Transverse colon (tissue), 4 donors: ENCODE measurements at regions not wholly inside any gene's neighbourhood (a gene's known extent, or its start where the extent isn't known, plus 50 kb on each side); places are given as distances from the start of the nearest gene placed in this dataset.

Experiments
- DNase-seq: peaks from one replicate; pipeline ENCODE4 v3.0.0-alpha.2; 2019
- H3K27ac ChIP-seq, 4 donors: fragments of 200-600 bp; sonication (generic); 2 replicates each; pipeline ENCODE4 v1.5.1; 2016 to 2018; ENCODE audit warnings: inconsistent platforms in 4 of 4
- H3K27me3 ChIP-seq: fragments of 200-600 bp; sonication (generic); 2 replicates; pipeline ENCODE4 v1.5.1; 2017; ENCODE audit warnings: inconsistent platforms
- H3K36me3 ChIP-seq, 4 donors: fragments of 200-600 bp; sonication (generic); 2 replicates each; pipeline ENCODE4 v1.5.1; 2017 to 2019; ENCODE audit warnings: inconsistent platforms in 4 of 4
- H3K4me1 ChIP-seq, 4 donors: fragments of 200-600 bp; sonication (generic); 2 replicates each; pipeline ENCODE4 v1.5.1; 2017 to 2020; ENCODE audit warnings: inconsistent platforms in 4 of 4
- H3K4me3 ChIP-seq, 4 donors: fragments of 200-600 bp; sonication (generic); 1 replicate in 1 of 4; 2 replicates in 3 of 4; pipeline versions ENCODE4 v1.5.1 to v1.6.1; 2017 to 2019; ENCODE audit warnings: inconsistent platforms in 4 of 4
- H3K9me3 ChIP-seq, 2 donors: fragments of 200-600 bp; sonication (generic); 2 replicates each; pipeline ENCODE4 v1.5.1; 2017 to 2019; ENCODE audit warnings: inconsistent platforms in 2 of 2
- CTCF ChIP-seq, 5 experiments: fragments of 200-600 bp in 3 of 5; fragments of 450-650 bp in 2 of 5; sonication (generic) in 3 of 5; IDR thresholded peaks; 1 replicate in 2 of 5; 2 replicates in 3 of 5; pipeline ENCODE4 v1.5.1; 2016 to 2017; ENCODE audit warnings: antibody characterized with exemption in 5 of 5, inconsistent platforms in 3 of 5, mild to moderate bottlenecking in 2 of 5, moderate library complexity in 1 of 5
- EP300 ChIP-seq: sonication (generic); formaldehyde crosslinking; IDR thresholded peaks from one replicate; pipeline ENCODE4 v1.6.1; 2017; ENCODE audit warnings: antibody characterized with exemption, low read depth
- POLR2A ChIP-seq: fragments of 450-650 bp; IDR thresholded peaks from one replicate; pipeline ENCODE4 v1.6.1; 2016; ENCODE audit warnings: antibody characterized with exemption, mild to moderate bottlenecking, moderate library complexity
- POLR2AphosphoS5 ChIP-seq, 3 donors: sonication (generic); formaldehyde crosslinking; IDR thresholded peaks; one replicate each; pipeline ENCODE4 v1.6.1; 2016; ENCODE audit warnings: antibody characterized with exemption in 3 of 3
- WGBS, 2 donors: methylation state at CpG; one replicate each; pipeline ENCODE4 v1.1.5; 2018; ENCODE audit warnings: low coverage in 1 of 2; 5-methylcytosine and 5-hydroxymethylcytosine counted together
- in situ Hi-C, 4 donors: fragments of 200-750 bp; cut with MboI; loops; one replicate each; pipeline versions ENCODE4 v1.15.0 to v1.15.1; 2017; ENCODE audit warnings: low sequenced_read_pairs in 3 of 4, low pct_ligation_motif_present in 1 of 4, low pct_unique_long_range_greater_than_20kb in 1 of 4
- intact Hi-C: fragments of 100-400 bp; cut with DNase I; formaldehyde crosslinking; loops from one replicate; pipeline ENCODE4 v1.15.1; 2023; ENCODE audit warnings: low total_unique reads

GRCh38 chr3:187518616-187519015 is 150.4 kb downstream of the RTP4 start:
- in situ Hi-C loops (no loop called here), intact Hi-C loops (no loop called here)
- 60 to 80% methylated on average over 1 to 3 of the region's 3 CpGs for WGBS, 2 donors
- TF ChIP-seq POLR2A (no peak), EP300 (no peak), POLR2AphosphoS5 (IDR thresholded peaks at IDR 0.05) (no peak), CTCF (IDR thresholded peaks at IDR 0.05) (no peak)
- H3K4me3 ChIP-seq, result no peak overlapping the region
- DNase-seq, result no peak
- no peaks in the 10 kb centered on the region for H3K9me3 ChIP-seq
- no peaks in the 10 kb centered on the region for H3K27me3 ChIP-seq
- H3K27ac ChIP-seq, result no peak overlapping the region
- H3K36me3 ChIP-seq, result no peaks in the 10 kb centered on the region
- no peaks in the 10 kb centered on the region for H3K4me1 ChIP-seq

- intact Hi-C loops, result no loop called here
- H3K4me3 ChIP-seq, result no peak overlapping the region
- H3K9me3 ChIP-seq, result no peaks in the 10 kb centered on the region
Observed at GRCh38 chr3:187518207-187518606, 150.0 kb downstream of the RTP4 start.

GRCh38 chr3:187516446-187517185 is 148.4 kb downstream of the RTP4 start:
- in situ Hi-C loops, result no loop called here

More at GRCh38 chr3:187518207-187518606, 150.0 kb downstream of the RTP4 start:
- H3K27ac ChIP-seq, result no peak overlapping the region
- H3K27me3 ChIP-seq, result no peaks in the 10 kb centered on the region
- no peaks in the 10 kb centered on the region for H3K4me1 ChIP-seq
- no peaks in the 10 kb centered on the region for H3K36me3 ChIP-seq
- no peak for DNase-seq
- in situ Hi-C loops, result no loop called here
- TF ChIP-seq EP300 (no peak), POLR2AphosphoS5 (IDR thresholded peaks at IDR 0.05) (no peak), POLR2A (no peak), CTCF (IDR thresholded peaks at IDR 0.05) (no peak)
- 64 to 79% methylated on average over 2 of the region's 2 CpGs for WGBS, 2 donors

GRCh38 chr3:187507905-187508304 is 139.7 kb downstream of the RTP4 start:
- TF ChIP-seq POLR2AphosphoS5 (IDR thresholded peaks at IDR 0.05) (no peak), EP300 (no peak), POLR2A (no peak), CTCF (IDR thresholded peaks at IDR 0.05) (no peak)
- Histone ChIP-seq H3K36me3 (no peaks in the 10 kb centered on the region), H3K27me3 (no peaks in the 10 kb centered on the region), H3K27ac (no peak overlapping the region), H3K4me1 (no peaks in the 10 kb centered on the region), H3K9me3 (peaks cover 0 to 4% of the 10 kb centered on the region in 2 donors), H3K4me3 (no peak overlapping the region)
- in situ Hi-C loops (no loop called here), intact Hi-C loops (no loop called here)
- DNase-seq, result no peak
- WGBS, 2 donors, result 49 to 73% methylated on average over 5 of the region's 5 CpGs

More at GRCh38 chr3:187516446-187517185, 148.4 kb downstream of the RTP4 start:
- Histone ChIP-seq H3K36me3 (no peaks in the 10 kb centered on the region), H3K27me3 (no peaks in the 10 kb centered on the region), H3K9me3 (peaks cover 0 to 4% of the 10 kb centered on the region in 2 donors), H3K27ac (no peak overlapping the region), H3K4me1 (no peaks in the 10 kb centered on the region), H3K4me3 (no peak overlapping the region)
- DNase-seq, result no peak
- WGBS, 2 donors, result 74 to 76% methylated on average over 4 to 8 of the region's 8 CpGs
- intact Hi-C loops, result no loop called here
- no peak for TF ChIP-seq CTCF (IDR thresholded peaks at IDR 0.05)
- TF ChIP-seq EP300, result no peak
- no peak for TF ChIP-seq POLR2AphosphoS5 (IDR thresholded peaks at IDR 0.05)
- no peak for TF ChIP-seq POLR2A
